Type B pancreatic cell (in vitro differentiated cells): ENCODE measurements at regions not wholly inside any gene's neighbourhood (a gene's known extent, or its start where the extent isn't known, plus 50 kb on each side); places are given as distances from the start of the nearest gene placed in this dataset.

Experiments
- DNase-seq: peaks from one replicate; pipeline ENCODE4 v3.0.0; 2021; ENCODE audit warnings: mixed read lengths; ENCODE audit not compliant: unreplicated experiment; ENCODE audit errors: extremely low spot score
- H3K27ac Mint-ChIP-seq: 2 replicates; pipeline ENCODE4 v1.8.0; 2021; ENCODE audit warnings: mild to moderate bottlenecking, mixed read lengths
- H3K27me3 Mint-ChIP-seq: 2 replicates; pipeline ENCODE4 v1.8.0; 2021; ENCODE audit warnings: mixed read lengths
- H3K36me3 Mint-ChIP-seq: 2 replicates; pipeline ENCODE4 v1.8.0; 2021; ENCODE audit warnings: mixed read lengths
- H3K4me1 Mint-ChIP-seq: one replicate; pipeline ENCODE4 v1.8.0; 2021; ENCODE audit warnings: mixed read lengths; ENCODE audit not compliant: unreplicated experiment
- H3K4me3 Mint-ChIP-seq: 2 replicates; pipeline ENCODE4 v1.8.0; 2021; ENCODE audit warnings: mild to moderate bottlenecking, mixed read lengths
- H3K9me3 Mint-ChIP-seq: 2 replicates; pipeline ENCODE4 v1.8.0; 2021; ENCODE audit warnings: mixed read lengths
- TF ChIP-seq, protein P1 (sequence below): fragments of 200-600 bp; sonication (generic); conservative IDR thresholded peaks from 2 replicates; pipeline ENCODE4 v1.5.0; 2021; ENCODE audit warnings: antibody characterized with exemption, mild to moderate bottlenecking

DNA sequence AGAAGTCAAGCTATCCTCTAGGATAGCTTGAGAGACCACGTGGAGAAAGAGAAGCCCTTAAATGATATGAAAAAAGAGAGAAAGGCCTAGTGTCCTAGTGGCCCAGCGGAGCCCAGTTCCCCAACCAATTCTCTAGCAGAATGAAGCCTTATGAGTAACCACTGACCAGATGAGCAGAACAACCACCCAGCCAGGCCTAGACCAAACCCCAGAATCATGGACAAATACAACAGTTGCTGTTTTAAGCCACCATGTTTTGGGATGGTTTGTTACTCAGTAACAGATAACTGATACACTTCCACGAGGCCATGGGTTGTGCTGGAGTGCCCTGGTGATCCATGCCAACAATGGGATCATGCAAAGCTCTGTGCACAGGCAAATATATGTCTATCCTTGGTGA is 377.1 kb downstream of the SOX9 start:
- TF ChIP-seq, protein P1, sequence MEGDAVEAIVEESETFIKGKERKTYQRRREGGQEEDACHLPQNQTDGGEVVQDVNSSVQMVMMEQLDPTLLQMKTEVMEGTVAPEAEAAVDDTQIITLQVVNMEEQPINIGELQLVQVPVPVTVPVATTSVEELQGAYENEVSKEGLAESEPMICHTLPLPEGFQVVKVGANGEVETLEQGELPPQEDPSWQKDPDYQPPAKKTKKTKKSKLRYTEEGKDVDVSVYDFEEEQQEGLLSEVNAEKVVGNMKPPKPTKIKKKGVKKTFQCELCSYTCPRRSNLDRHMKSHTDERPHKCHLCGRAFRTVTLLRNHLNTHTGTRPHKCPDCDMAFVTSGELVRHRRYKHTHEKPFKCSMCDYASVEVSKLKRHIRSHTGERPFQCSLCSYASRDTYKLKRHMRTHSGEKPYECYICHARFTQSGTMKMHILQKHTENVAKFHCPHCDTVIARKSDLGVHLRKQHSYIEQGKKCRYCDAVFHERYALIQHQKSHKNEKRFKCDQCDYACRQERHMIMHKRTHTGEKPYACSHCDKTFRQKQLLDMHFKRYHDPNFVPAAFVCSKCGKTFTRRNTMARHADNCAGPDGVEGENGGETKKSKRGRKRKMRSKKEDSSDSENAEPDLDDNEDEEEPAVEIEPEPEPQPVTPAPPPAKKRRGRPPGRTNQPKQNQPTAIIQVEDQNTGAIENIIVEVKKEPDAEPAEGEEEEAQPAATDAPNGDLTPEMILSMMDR, result no peak
- Mint-ChIP-seq H3K27ac (no peak overlapping the region), H3K36me3 (peaks cover 22% of the 10 kb centered on the region), H3K4me1 (peaks cover 49% of the 10 kb centered on the region), H3K9me3 (peaks cover 5% of the 10 kb centered on the region), H3K27me3 (no peaks in the 10 kb centered on the region), H3K4me3 (no peak overlapping the region)
- no peak for DNase-seq

DNA sequence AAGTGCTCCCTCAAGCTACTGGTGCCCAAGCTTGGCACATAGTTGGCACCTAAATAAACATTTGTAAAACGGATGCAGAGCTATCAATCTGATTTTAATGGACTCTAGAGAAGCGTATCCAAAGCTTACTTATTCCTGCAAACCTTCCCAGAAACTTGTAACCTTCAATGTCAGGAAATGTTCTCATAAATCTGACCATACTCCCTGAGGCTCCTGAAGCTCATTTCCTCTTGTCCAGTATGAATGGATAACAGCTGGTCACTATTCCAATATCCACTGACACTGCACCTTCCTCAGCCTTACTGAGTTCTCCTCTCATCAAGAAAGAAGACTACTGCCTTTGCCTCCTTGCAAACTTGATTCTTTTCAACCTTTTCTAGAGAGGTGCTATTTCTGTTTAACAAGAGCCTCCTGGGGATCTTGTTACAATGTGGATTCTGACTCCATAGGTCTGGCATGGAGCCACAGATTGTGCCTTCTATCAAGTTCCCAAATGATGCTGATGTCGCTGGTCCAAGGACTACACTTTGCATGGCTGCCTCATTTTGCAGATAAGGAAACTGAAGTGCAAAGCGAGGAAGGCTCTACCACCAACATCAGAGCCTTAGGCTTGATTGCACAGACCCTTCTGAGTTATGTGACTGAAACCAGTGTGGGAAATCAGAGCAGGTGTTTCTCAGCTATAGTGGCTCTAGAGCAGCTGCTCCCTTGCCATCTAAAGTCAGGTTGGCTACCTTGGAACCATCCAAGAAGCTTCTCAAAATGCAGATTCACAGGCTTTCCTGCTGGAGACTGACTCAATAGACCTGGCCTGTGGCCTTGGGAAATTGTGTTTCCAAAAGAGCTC is 377.8 kb downstream of the SOX9 start:
- DNase-seq, result no peak
- H3K9me3 Mint-ChIP-seq, result peaks cover 5% of the 10 kb centered on the region
- no peak overlapping the region for H3K4me3 Mint-ChIP-seq
- TF ChIP-seq, protein P1, result no peak
- peaks cover 22% of the 10 kb centered on the region for H3K36me3 Mint-ChIP-seq
- H3K27ac Mint-ChIP-seq, result peak overlapping the region; percentile 29
- peaks cover 53% of the 10 kb centered on the region for H3K4me1 Mint-ChIP-seq
- no peaks in the 10 kb centered on the region for H3K27me3 Mint-ChIP-seq

DNA sequence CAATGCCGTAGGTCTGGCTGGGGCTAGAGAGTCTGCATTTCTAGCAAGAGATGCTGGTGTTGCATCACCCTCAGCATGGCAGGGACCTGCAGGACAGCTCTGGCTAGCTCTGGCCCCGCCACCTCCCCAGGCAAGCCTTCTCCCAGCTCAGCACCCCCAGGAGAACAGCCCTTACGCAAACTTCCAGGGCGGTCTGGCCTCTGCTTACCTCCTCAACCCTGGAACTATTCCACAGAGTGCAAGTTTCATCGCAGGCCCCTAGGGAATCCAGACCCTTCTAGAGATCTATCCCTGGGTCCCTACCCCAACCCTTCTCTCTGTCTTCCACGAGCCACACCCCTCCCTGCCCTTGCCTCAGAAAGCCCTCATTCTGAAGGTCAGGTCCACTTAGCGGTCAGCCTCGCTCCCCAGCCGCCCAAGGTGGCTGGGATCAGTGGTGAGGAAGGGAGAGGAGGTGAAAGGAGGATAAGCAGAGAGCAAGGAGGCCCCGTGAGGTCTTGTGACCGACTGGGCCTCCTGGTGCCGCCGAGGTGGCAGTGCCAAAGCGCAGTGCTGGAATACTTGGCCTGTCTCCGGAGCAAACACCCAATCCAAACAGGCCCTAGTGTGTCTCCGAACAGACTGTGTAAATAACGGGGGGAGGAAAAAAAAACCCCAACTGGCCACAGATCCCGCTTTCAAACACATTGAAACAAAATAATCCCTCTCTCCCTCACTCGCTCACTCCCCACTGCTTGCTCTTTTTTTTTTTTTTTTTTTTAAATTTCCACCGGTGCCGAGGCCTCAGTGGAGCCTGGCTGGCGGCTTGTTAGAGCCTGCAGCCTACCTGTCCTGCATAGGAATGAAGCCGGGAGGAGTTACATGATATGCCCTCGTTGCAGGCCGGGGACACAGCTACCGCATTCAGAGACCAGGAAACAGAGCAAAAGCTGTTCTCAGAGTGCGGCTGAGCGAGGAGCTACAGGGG is 380.9 kb downstream of the SOX9 start:
- peaks cover 11% of the 10 kb centered on the region for H3K9me3 Mint-ChIP-seq
- TF ChIP-seq, protein P1, result no peak
- peaks cover 12% of the 10 kb centered on the region for H3K36me3 Mint-ChIP-seq
- no peaks in the 10 kb centered on the region for H3K27me3 Mint-ChIP-seq
- DNase-seq, result no peak
- peak overlapping the region; percentile 85 for H3K27ac Mint-ChIP-seq
- peak overlapping the region; percentile 66 for H3K4me3 Mint-ChIP-seq
- H3K4me1 Mint-ChIP-seq, result peaks cover 57% of the 10 kb centered on the region

DNA sequence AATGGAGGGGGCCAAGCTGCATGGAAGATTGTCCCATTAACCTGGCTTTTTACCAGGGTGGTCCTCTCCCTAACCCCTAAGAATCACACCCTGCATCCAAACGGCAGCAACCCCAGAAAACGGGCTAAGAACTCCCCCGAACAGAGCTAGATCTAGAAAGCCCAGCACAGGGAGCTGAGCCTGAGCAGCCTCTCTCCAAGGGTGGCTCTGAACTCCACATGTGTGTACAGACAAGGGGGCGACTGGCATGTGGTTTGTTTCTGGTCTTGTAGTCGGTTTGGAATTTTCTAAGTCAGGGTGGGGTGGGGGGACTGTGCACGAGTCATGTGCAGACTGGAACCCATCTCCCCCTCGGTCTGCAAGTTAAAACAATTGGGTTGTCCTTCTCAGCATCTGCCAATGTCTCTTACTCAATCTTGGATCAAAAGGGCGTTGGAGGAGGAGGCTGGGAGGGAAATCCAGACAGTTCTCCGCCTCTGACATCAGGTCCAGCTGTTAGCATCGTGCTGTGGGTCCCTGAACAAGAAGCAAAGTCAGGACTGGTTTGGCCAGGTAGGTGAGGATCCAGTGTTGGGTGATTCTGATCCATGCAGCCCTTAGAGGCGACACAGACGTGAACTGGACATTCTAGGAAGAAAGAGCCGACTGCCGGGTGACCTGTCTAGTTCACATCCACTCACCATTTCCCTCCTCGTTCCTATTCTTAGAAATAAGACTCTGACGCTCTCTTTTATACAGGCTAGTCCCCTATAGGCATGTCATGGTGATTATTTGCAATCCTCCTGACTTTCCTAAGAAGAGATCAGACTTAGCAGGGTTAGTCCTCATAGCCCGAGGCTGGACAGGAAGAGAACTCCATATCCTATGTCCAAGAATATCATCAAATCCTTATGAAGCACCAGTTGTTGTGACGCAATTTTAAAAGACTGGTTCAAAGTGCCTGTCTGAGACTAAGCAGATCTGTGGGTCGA is 381.8 kb downstream of the SOX9 start:
- TF ChIP-seq, protein P1, result no peak
- Mint-ChIP-seq H3K36me3 (peaks cover 8% of the 10 kb centered on the region), H3K4me1 (peaks cover 61% of the 10 kb centered on the region), H3K4me3 (peak overlapping the region; percentile 66), H3K27me3 (no peaks in the 10 kb centered on the region), H3K27ac (peak overlapping the region; percentile 85), H3K9me3 (peaks cover 11% of the 10 kb centered on the region)
- no peak for DNase-seq

DNA sequence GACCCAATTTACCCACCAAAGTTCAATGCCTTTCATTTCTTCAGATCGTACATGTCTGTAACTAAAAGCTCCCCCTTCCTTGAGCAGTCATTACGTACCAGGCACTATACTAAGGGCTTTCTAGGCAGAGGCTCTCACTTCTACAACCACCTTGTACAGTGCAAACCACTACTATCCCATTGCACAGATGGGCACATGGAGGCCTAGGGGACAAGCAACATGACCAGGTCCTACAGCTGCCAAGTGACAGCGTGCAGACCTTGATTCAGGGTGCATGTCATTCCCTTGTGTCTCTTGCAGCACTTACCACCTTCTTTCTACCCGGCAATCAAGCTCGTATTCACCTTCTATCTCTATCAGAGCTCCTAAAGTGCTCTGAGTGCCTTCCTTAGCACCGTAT is 382.7 kb downstream of the SOX9 start:
- Mint-ChIP-seq H3K27ac (no peak overlapping the region), H3K4me1 (peaks cover 63% of the 10 kb centered on the region), H3K27me3 (no peaks in the 10 kb centered on the region), H3K9me3 (peaks cover 11% of the 10 kb centered on the region), H3K36me3 (peaks cover 5% of the 10 kb centered on the region), H3K4me3 (no peak overlapping the region)
- TF ChIP-seq, protein P1, result no peak
- no peak for DNase-seq
